GM12878 (cell line): ENCODE measurements at regions not wholly inside any gene's neighbourhood (a gene's known extent, or its start where the extent isn't known, plus 50 kb on each side); places are given as distances from the start of the nearest gene placed in this dataset.

Source experiments
- BHLHE40 ChIP-seq, 2 experiments: fragments of 450-650 bp in 1 of 2; IDR thresholded peaks; 2 replicates each; pipeline ENCODE4 v1.6.1; 2011 to 2017; ENCODE audit warnings: low read depth in 2 of 2, borderline replicate concordance in 1 of 2, improper control_type of control experiment in 1 of 2, low read length in 1 of 2, mild to moderate bottlenecking in 1 of 2
- CREB1 ChIP-seq: IDR thresholded peaks from 2 replicates; pipeline ENCODE4 v1.6.1; 2012; ENCODE audit warnings: low read depth, mild to moderate bottlenecking, inconsistent platforms
- CREM ChIP-seq: IDR thresholded peaks from 2 replicates; pipeline ENCODE4 v1.6.1; 2014; ENCODE audit warnings: antibody characterized with exemption, low read depth
- HDGF ChIP-seq: fragments of 450-650 bp; IDR thresholded peaks from 2 replicates; pipeline ENCODE4 v1.6.1; 2016; ENCODE audit warnings: antibody characterized with exemption
- KAT2A ChIP-seq: conservative IDR thresholded peaks from 2 replicates; pipeline ENCODE4 v1.6.1; 2011; ENCODE audit warnings: low read depth, low read length; ENCODE audit not compliant: control insufficient read depth
- KLF5 ChIP-seq: fragments of 450-650 bp; IDR thresholded peaks from 2 replicates; pipeline ENCODE4 v1.6.1; 2014; ENCODE audit warnings: mild to moderate bottlenecking; ENCODE audit not compliant: partially characterized antibody
- MEF2A ChIP-seq: IDR thresholded peaks from 2 replicates; pipeline ENCODE4 v1.6.1; 2011; ENCODE audit warnings: low read depth, mild to moderate bottlenecking, low read length, moderate library complexity; ENCODE audit not compliant: insufficient read depth
- NFIC ChIP-seq: IDR thresholded peaks from 2 replicates; pipeline ENCODE4 v1.6.1; 2012; ENCODE audit warnings: low read depth, mild to moderate bottlenecking, inconsistent platforms, low read length, moderate library complexity
- RAD21 ChIP-seq: IDR thresholded peaks from 2 replicates; pipeline ENCODE4 v1.6.1; 2011; ENCODE audit warnings: mild to moderate bottlenecking, low read depth, low read length, moderate library complexity; ENCODE audit not compliant: insufficient read depth
- RBBP5 ChIP-seq: fragments of 200-600 bp; sonication (generic); conservative IDR thresholded peaks from 2 replicates; pipeline ENCODE4 v1.6.1; 2016
- SMC3 ChIP-seq: IDR thresholded peaks from 2 replicates; pipeline ENCODE4 v1.6.1; 2011; ENCODE audit warnings: low read length, improper control_type of control experiment, borderline replicate concordance
- SPI1 ChIP-seq: IDR thresholded peaks from 2 replicates; pipeline ENCODE4 v1.6.1; 2011; ENCODE audit warnings: low read depth, mild to moderate bottlenecking, low read length, moderate library complexity, borderline replicate concordance; ENCODE audit not compliant: insufficient read depth
- SREBF2 ChIP-seq: IDR thresholded peaks from 2 replicates; pipeline ENCODE4 v1.6.1; 2012; ENCODE audit warnings: mild to moderate bottlenecking, low read length
- ZNF384 ChIP-seq: IDR thresholded peaks from 2 replicates; pipeline ENCODE4 v1.6.1; 2012; ENCODE audit warnings: low read depth, mild to moderate bottlenecking, low read length, improper control_type of control experiment, borderline replicate concordance
- TF ChIP-seq, protein P1 (sequence below): fragments of 450-650 bp; formaldehyde crosslinking; IDR thresholded peaks from 2 replicates; pipeline ENCODE4 v1.4.0; 2022; ENCODE audit warnings: mild to moderate bottlenecking, moderate library complexity
- TF ChIP-seq, protein P2 (sequence below): fragments of 450-650 bp; IDR thresholded peaks from 2 replicates; pipeline ENCODE4 v1.6.1; 2016; ENCODE audit warnings: mild to moderate bottlenecking
- TF ChIP-seq, protein P3 (sequence below): IDR thresholded peaks from 2 replicates; pipeline ENCODE4 v1.6.1; 2012; ENCODE audit warnings: low read depth, low read length, improper control_type of control experiment

DNA sequence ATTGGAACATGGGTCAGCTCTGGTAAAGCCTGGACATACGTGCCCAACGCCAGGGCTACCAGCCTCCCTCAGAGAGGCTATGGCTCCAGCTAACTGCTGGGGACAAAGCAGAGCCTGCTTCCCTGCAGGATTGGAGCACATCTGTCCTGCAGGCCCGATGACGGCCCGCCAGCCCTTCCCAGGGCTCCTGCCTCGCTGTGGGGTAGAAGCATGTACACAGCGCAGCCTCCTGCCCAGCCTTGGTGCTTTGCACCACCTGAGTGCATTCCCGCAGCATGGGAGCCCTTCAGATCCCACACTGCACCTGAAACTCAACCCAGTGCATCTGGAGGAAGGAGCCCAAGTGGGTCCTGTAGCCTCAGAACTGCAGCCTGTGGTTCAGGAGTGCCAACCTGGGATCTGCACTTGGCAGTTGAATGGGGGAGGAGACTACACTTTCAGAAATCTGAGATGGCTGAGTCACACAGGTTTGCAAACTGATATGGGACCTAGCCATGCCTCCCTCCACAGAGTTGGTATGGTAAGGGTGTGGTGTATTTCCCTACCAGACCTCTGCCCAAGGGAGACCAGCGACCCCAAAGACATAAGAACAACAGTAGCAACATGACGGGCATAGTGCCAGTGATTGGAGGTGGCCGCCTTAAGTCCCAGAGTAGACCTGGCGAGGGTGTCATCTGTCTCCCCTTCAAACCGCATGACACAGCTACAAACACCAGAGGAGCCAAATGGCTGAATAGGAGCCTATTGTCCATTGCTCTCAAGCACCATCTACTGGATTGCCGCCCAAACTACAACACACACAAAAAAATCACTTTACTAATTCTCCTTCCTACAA is 273.9 kb upstream of the MIS18BP1 start (continued):
- TF ChIP-seq, protein P1, sequence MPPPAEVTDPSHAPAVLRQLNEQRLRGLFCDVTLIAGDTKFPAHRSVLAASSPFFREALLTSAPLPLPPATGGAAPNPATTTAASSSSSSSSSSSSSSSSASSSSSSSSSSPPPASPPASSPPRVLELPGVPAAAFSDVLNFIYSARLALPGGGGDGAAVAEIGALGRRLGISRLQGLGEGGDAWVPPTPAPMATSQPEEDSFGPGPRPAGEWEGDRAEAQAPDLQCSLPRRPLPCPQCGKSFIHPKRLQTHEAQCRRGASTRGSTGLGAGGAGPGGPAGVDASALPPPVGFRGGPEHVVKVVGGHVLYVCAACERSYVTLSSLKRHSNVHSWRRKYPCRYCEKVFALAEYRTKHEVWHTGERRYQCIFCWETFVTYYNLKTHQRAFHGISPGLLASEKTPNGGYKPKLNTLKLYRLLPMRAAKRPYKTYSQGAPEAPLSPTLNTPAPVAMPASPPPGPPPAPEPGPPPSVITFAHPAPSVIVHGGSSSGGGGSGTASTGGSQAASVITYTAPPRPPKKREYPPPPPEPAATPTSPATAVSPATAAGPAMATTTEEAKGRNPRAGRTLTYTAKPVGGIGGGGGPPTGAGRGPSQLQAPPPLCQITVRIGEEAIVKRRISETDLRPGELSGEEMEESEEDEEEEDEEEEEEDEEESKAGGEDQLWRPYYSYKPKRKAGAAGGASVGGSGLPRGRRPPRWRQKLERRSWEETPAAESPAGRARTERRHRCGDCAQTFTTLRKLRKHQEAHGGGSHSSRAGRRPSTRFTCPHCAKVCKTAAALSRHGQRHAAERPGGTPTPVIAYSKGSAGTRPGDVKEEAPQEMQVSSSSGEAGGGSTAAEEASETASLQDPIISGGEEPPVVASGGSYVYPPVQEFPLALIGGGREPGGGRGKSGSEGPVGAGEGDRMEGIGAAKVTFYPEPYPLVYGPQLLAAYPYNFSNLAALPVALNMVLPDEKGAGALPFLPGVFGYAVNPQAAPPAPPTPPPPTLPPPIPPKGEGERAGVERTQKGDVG (CRISPR knock-in tag) = no peak
- TF ChIP-seq HDGF = no peak
- no peak for TF ChIP-seq SREBF2
- no peak for TF ChIP-seq SPI1
- no peak for TF ChIP-seq MEF2A
- no peak for TF ChIP-seq KLF5
- TF ChIP-seq SMC3 = peak; percentile 56
- TF ChIP-seq RAD21 = peak; percentile 59
- TF ChIP-seq RBBP5 = no peak
- TF ChIP-seq NFIC = no peak
- TF ChIP-seq, protein P2, sequence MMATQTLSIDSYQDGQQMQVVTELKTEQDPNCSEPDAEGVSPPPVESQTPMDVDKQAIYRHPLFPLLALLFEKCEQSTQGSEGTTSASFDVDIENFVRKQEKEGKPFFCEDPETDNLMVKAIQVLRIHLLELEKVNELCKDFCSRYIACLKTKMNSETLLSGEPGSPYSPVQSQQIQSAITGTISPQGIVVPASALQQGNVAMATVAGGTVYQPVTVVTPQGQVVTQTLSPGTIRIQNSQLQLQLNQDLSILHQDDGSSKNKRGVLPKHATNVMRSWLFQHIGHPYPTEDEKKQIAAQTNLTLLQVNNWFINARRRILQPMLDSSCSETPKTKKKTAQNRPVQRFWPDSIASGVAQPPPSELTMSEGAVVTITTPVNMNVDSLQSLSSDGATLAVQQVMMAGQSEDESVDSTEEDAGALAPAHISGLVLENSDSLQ = no peak
- no peak for TF ChIP-seq CREM
- TF ChIP-seq ZNF384 = no peak
- TF ChIP-seq, protein P3, sequence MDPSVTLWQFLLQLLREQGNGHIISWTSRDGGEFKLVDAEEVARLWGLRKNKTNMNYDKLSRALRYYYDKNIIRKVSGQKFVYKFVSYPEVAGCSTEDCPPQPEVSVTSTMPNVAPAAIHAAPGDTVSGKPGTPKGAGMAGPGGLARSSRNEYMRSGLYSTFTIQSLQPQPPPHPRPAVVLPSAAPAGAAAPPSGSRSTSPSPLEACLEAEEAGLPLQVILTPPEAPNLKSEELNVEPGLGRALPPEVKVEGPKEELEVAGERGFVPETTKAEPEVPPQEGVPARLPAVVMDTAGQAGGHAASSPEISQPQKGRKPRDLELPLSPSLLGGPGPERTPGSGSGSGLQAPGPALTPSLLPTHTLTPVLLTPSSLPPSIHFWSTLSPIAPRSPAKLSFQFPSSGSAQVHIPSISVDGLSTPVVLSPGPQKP = no peak
- TF ChIP-seq CREB1 = no peak
- no peak for TF ChIP-seq BHLHE40 (IDR thresholded peaks at IDR 0.05; ENCODE audit: borderline replicate concordance in 1 of 2, low read depth in 2 of 2, low read length in 1 of 2)
- TF ChIP-seq KAT2A = no peak
